GM12878 (cell line): ENCODE measurements at regions not wholly inside any gene's neighbourhood (a gene's known extent, or its start where the extent isn't known, plus 50 kb on each side); places are given as distances from the start of the nearest gene placed in this dataset.

Source experiments
- ATAC-seq: fragments of 200-7000 bp; cut with Tn5 transposase; 3 replicates; pipeline ENCODE4 v1.9.1; 2020; ENCODE audit warnings: mild to moderate bottlenecking, moderate library complexity
- BruUV-seq: library from RNA; stranded (reverse); fragments of 400-500 nt; replicated peaks from 2 replicates; lab custom pipeline; 2021; lab: Mats Ljungman, UMichigan
- CTCF ChIA-PET: fragments of 300-600 bp; sonication (Branson Sonifier 250); formaldehyde crosslinking; extraction: SDS; loops from one replicate; lab custom pipeline; 2021; ENCODE audit warnings: inconsistent platforms; lab: Yijun Ruan, JAX
- POLR2A ChIA-PET: fragments of 350-600 bp; formaldehyde crosslinking; extraction: SDS; loops from one replicate; lab custom pipeline; 2021; ENCODE audit warnings: inconsistent platforms; lab: Charles Lee
- RAD21 ChIA-PET: fragments of 300-600 bp; sonication (Branson Sonifier 250); formaldehyde crosslinking; loops from one replicate; lab custom pipeline; 2023; ENCODE audit warnings: antibody characterized with exemption; ENCODE audit not compliant: unreplicated experiment; lab: Charles Lee
- SMC1A ChIA-PET: fragments of 300-600 bp; sonication (Branson Sonifier 250); formaldehyde crosslinking; loops from one replicate; lab custom pipeline; 2023; ENCODE audit not compliant: unreplicated experiment, uncharacterized antibody; lab: Charles Lee
- DNase-seq: peaks from one replicate; pipeline ENCODE4 v3.0.0-alpha.2; 2011; ENCODE audit warnings: low read depth, low spot score
- FAIRE-seq: peaks from 3 replicates; lab custom pipeline; 2011; peaks lifted over from hg19 to GRCh38; lab: Jason Lieb, UNC
- H2AFZ ChIP-seq: 2 replicates; pipeline ENCODE4 v1.6.0; 2011; ENCODE audit warnings: low read depth, low read length, control low read depth; ENCODE audit not compliant: control insufficient read depth
- H3K27ac ChIP-seq: 2 replicates; pipeline ENCODE4 v1.5.1; 2011; ENCODE audit warnings: control low read depth; ENCODE audit not compliant: control insufficient read depth, insufficient read depth
- H3K27me3 ChIP-seq, 2 experiments: replicated peaks in 1 of 2; 2 replicates each; pipeline versions ENCODE4 v1.6.0 to v1.6.1; 2011; ENCODE audit warnings: low read length in 1 of 2; ENCODE audit not compliant: control insufficient read depth in 2 of 2, insufficient read depth in 2 of 2
- H3K36me3 ChIP-seq, 2 experiments: 2 replicates each; pipeline ENCODE4 v1.5.1; 2011; ENCODE audit warnings: low read length in 1 of 2; ENCODE audit not compliant: control insufficient read depth in 2 of 2, insufficient read depth in 2 of 2
- H3K4me1 ChIP-seq: 2 replicates; pipeline ENCODE4 v1.6.1; 2011; ENCODE audit warnings: mild to moderate bottlenecking, low read length, moderate library complexity, mixed read lengths; ENCODE audit not compliant: control insufficient read depth, insufficient read depth
- H3K4me2 ChIP-seq: 2 replicates; pipeline ENCODE4 v1.6.0; 2011; ENCODE audit warnings: control low read depth; ENCODE audit not compliant: control insufficient read depth, insufficient read depth
- H3K4me3 ChIP-seq: fragments of 200-600 bp; sonication (generic); 2 replicates; pipeline ENCODE4 v1.5.1; 2016
- H3K79me2 ChIP-seq: 2 replicates; pipeline ENCODE4 v1.6.0; 2011; ENCODE audit warnings: low read length; ENCODE audit not compliant: control insufficient read depth, insufficient read depth
- H3K9ac ChIP-seq: 2 replicates; pipeline ENCODE4 v1.8.0; 2011; ENCODE audit warnings: low read length, control low read depth, mixed read lengths; ENCODE audit not compliant: control insufficient read depth, insufficient read depth
- H3K9me3 ChIP-seq: replicated peaks from 3 replicates; pipeline ENCODE4 v1.5.1; 2011; ENCODE audit warnings: mild to moderate bottlenecking, low read length; ENCODE audit not compliant: control insufficient read depth, insufficient read depth
- H4K20me1 ChIP-seq: 2 replicates; pipeline ENCODE4 v1.6.0; 2011; ENCODE audit not compliant: control insufficient read depth, insufficient read depth
- GABPA ChIP-seq: IDR thresholded peaks from 2 replicates; pipeline ENCODE4 v1.6.1; 2014; ENCODE audit warnings: antibody characterized with exemption, low read depth, mild to moderate bottlenecking, inconsistent platforms
- IKZF1 ChIP-seq: fragments of 450-650 bp; conservative IDR thresholded peaks from 2 replicates; pipeline ENCODE4 v1.6.1; 2017; ENCODE audit warnings: antibody characterized with exemption, mild to moderate bottlenecking
- MLLT1 ChIP-seq: fragments of 450-650 bp; IDR thresholded peaks from 2 replicates; pipeline ENCODE4 v1.6.1; 2016; ENCODE audit warnings: mild to moderate bottlenecking
- MYC ChIP-seq: IDR thresholded peaks from 2 replicates; pipeline ENCODE4 v1.6.1; 2011; ENCODE audit warnings: mild to moderate bottlenecking, low read length, moderate library complexity, inconsistent platforms; ENCODE audit not compliant: insufficient read depth, insufficient replicate concordance, insufficient read length, severe bottlenecking
- NBN ChIP-seq: fragments of 450-650 bp; IDR thresholded peaks from 2 replicates; pipeline ENCODE4 v1.6.1; 2016
- NR2C1 ChIP-seq: fragments of 450-650 bp; IDR thresholded peaks from 2 replicates; pipeline ENCODE4 v1.6.1; 2017; ENCODE audit warnings: antibody characterized with exemption, mild to moderate bottlenecking, moderate library complexity
- PAX5 ChIP-seq: IDR thresholded peaks from 2 replicates; pipeline ENCODE4 v1.6.1; 2011; ENCODE audit warnings: low read depth, low read length, borderline replicate concordance
- RCOR1 ChIP-seq: conservative IDR thresholded peaks from 2 replicates; pipeline ENCODE4 v1.6.1; 2012; ENCODE audit warnings: low read depth, low read length, improper control_type of control experiment
- RELB ChIP-seq: fragments of 450-650 bp; IDR thresholded peaks from 2 replicates; pipeline ENCODE4 v1.6.1; 2017; ENCODE audit warnings: low read depth, mild to moderate bottlenecking, moderate library complexity
- SKIL ChIP-seq: fragments of 450-650 bp; IDR thresholded peaks from 2 replicates; pipeline ENCODE4 v1.6.1; 2017; ENCODE audit warnings: mild to moderate bottlenecking, low read depth, inconsistent platforms; ENCODE audit not compliant: poor library complexity, severe bottlenecking
- SMARCA5 ChIP-seq: fragments of 450-650 bp; IDR thresholded peaks from 2 replicates; pipeline ENCODE4 v1.6.1; 2017; ENCODE audit warnings: mild to moderate bottlenecking
- STAT3 ChIP-seq: IDR thresholded peaks from 2 replicates; pipeline ENCODE4 v1.6.1; 2011; ENCODE audit warnings: low read depth, low read length, improper control_type of control experiment
- SUPT20H ChIP-seq: IDR thresholded peaks from 2 replicates; pipeline ENCODE4 v1.6.1; 2011; ENCODE audit warnings: low read depth, mild to moderate bottlenecking, low read length, moderate library complexity, borderline replicate concordance; ENCODE audit not compliant: control insufficient read depth
- YBX1 ChIP-seq: fragments of 450-650 bp; IDR thresholded peaks from 2 replicates; pipeline ENCODE4 v1.6.1; 2016; ENCODE audit warnings: antibody characterized with exemption
- ZNF592 ChIP-seq: fragments of 450-650 bp; IDR thresholded peaks from 2 replicates; pipeline ENCODE4 v1.6.1; 2017; ENCODE audit warnings: mild to moderate bottlenecking, moderate library complexity
- WGBS: methylation state at CpG from one replicate; pipeline ENCODE4 v1.1.6; 2016; ENCODE audit warnings: low lambda C conversion rate; ENCODE audit not compliant: insufficient replicate concordance, insufficient coverage; ENCODE audit errors: missing lambda C conversion rate; 5-methylcytosine and 5-hydroxymethylcytosine counted together
- in situ Hi-C: fragments of 300-500 bp; cut with MboI; formaldehyde crosslinking; loops from 9 replicates; pipeline ENCODE4 v1.14.3; 2018; ENCODE audit warnings: mixed read lengths
- intact Hi-C: fragments of 100-400 bp; cut with micrococcal nuclease; formaldehyde crosslinking; loops from one replicate; pipeline ENCODE4 v1.14.2; 2022; ENCODE audit not compliant: unreplicated experiment

GRCh38 chr1:79827446-79827845, 820.9 kb upstream of the ADGRL4 start:
- no peak overlapping the region for H2AFZ ChIP-seq
- 0% methylated on average over 2 of the region's 2 CpGs for WGBS
- no peak for TF ChIP-seq ZNF592
- no peak for TF ChIP-seq STAT3
- no peak for TF ChIP-seq MYC
- no peak for TF ChIP-seq YBX1
- TF ChIP-seq RCOR1, result no peak
- no peak for TF ChIP-seq NR2C1
- TF ChIP-seq IKZF1, result no peak
- TF ChIP-seq SUPT20H, result no peak
- no peak for TF ChIP-seq GABPA
- TF ChIP-seq RELB, result no peak
- no peak for TF ChIP-seq SMARCA5
- TF ChIP-seq SKIL, result no peak
- no peak for TF ChIP-seq MLLT1
- no peak for TF ChIP-seq NBN
- no peak for TF ChIP-seq PAX5

More at GRCh38 chr1:79827446-79827845, 820.9 kb upstream of the ADGRL4 start:
- H3K4me1 ChIP-seq, result no peaks in the 10 kb centered on the region
- ChIA-PET RAD21 (no interaction called here), SMC1A (no interaction called here), POLR2A (no interaction called here), CTCF (no interaction called here)
- in situ Hi-C loops (no loop called here), intact Hi-C loops (no loop called here)
- no TSS peak for BruUV-seq
- no peak overlapping the region for H3K4me2 ChIP-seq
- H3K27ac ChIP-seq, result no peak overlapping the region
- H3K9ac ChIP-seq, result no peak overlapping the region
- no peaks in the 10 kb centered on the region for H3K27me3 ChIP-seq
- FAIRE-seq (no peak), DNase-seq (no peak), ATAC-seq (no peak)
- no peak overlapping the region for H3K4me3 ChIP-seq
- no peaks in the 10 kb centered on the region for H3K36me3 ChIP-seq
- H3K9me3 ChIP-seq, result no peaks in the 10 kb centered on the region
- H3K79me2 ChIP-seq, result no peaks in the 10 kb centered on the region
- H4K20me1 ChIP-seq, result no peaks in the 10 kb centered on the region
